SK-N-SH (cell line): ENCODE measurements at regions not wholly inside any gene's neighbourhood (a gene's known extent, or its start where the extent isn't known, plus 50 kb on each side); places are given as distances from the start of the nearest gene placed in this dataset.

Experiments used
- CTCF ChIA-PET: fragments of 300-600, 350-600 bp; formaldehyde crosslinking; extraction: SDS; loops from one replicate; lab custom pipeline; 2021; lab: Yijun Ruan, JAX
- POLR2A ChIA-PET: fragments of 350-600 bp; sonication (Branson Sonifier 250); formaldehyde crosslinking; extraction: SDS; loops from one replicate; lab custom pipeline; 2020; ENCODE audit warnings: antibody characterized with exemption, inconsistent platforms; lab: Yijun Ruan, JAX
- DNase-seq: peaks from one replicate; pipeline ENCODE4 v3.0.0; 2012
- H2AFZ ChIP-seq: fragments of 200-600 bp; sonication (generic); 2 replicates; pipeline ENCODE4 v1.8.1; 2016; ENCODE audit warnings: antibody characterized with exemption, mild to moderate bottlenecking, low read depth
- H3F3A ChIP-seq: fragments of 200-600 bp; sonication (generic); replicated peaks from 2 replicates; pipeline ENCODE3; 2016; ENCODE audit warnings: antibody characterized with exemption, mild to moderate bottlenecking; ENCODE audit not compliant: insufficient read depth
- H3K27ac ChIP-seq, 2 experiments: fragments of 200-500 bp in 1 of 2; fragments of 200-600 bp in 1 of 2; sonication (Bioruptor generic) in 1 of 2; sonication (generic), shearing (Covaris generic) in 1 of 2; 2 replicates each; pipeline versions ENCODE4 v1.5.1 to v1.6.1; 2014 to 2016; ENCODE audit warnings: low read depth in 2 of 2, inconsistent platforms in 1 of 2, low read length in 1 of 2, mild to moderate bottlenecking in 1 of 2, mixed read lengths in 1 of 2
- H3K27me3 ChIP-seq: fragments of 200-600 bp; sonication (generic), shearing (Covaris generic); 2 replicates; pipeline ENCODE4 v1.6.1; 2016; ENCODE audit warnings: mixed run types; ENCODE audit not compliant: insufficient read depth
- H3K36me3 ChIP-seq, 2 experiments: fragments of 200-500 bp in 1 of 2; fragments of 200-600 bp in 1 of 2; sonication (Bioruptor generic) in 1 of 2; sonication (generic) in 1 of 2; replicated peaks in 1 of 2; 2 replicates each; pipeline versions ENCODE3 to v1.5.1; 2014 to 2016; ENCODE audit warnings: low read length in 1 of 2, mild to moderate bottlenecking in 1 of 2; ENCODE audit not compliant: insufficient read depth in 2 of 2, control insufficient read depth in 1 of 2
- H3K4me1 ChIP-seq, 2 experiments: fragments of 200-500 bp in 1 of 2; fragments of 200-600 bp in 1 of 2; sonication (Bioruptor generic) in 1 of 2; sonication (generic), shearing (Covaris generic) in 1 of 2; 2 replicates each; pipeline versions ENCODE4 v1.5.1 to v1.6.1; 2014 to 2016; ENCODE audit warnings: low read depth in 1 of 2, low read length in 1 of 2, mixed run types in 1 of 2; ENCODE audit not compliant: insufficient read depth in 2 of 2, control insufficient read depth in 1 of 2
- H3K4me2 ChIP-seq: fragments of 200-600 bp; sonication (generic), shearing (Covaris generic); 2 replicates; pipeline ENCODE4 v1.6.1; 2017; ENCODE audit warnings: mixed run types
- H3K4me3 ChIP-seq, 2 experiments: fragments of 200-500 bp in 1 of 2; fragments of 200-600 bp in 1 of 2; sonication (Bioruptor generic) in 1 of 2; sonication (generic), shearing (Covaris generic) in 1 of 2; 2 replicates each; pipeline versions ENCODE4 v1.5.1 to v1.8.1; 2014 to 2016; ENCODE audit warnings: low read depth in 2 of 2, inconsistent platforms in 1 of 2, low read length in 1 of 2, mild to moderate bottlenecking in 1 of 2, mixed read lengths in 1 of 2, moderate library complexity in 1 of 2
- H3K79me2 ChIP-seq: fragments of 200-600 bp; sonication (generic); 2 replicates; pipeline ENCODE4 v1.8.1; 2017; ENCODE audit warnings: mild to moderate bottlenecking; ENCODE audit not compliant: insufficient read depth
- H3K9ac ChIP-seq: fragments of 200-600 bp; sonication (generic); 2 replicates; pipeline ENCODE4 v1.6.1; 2017; ENCODE audit warnings: mixed run types
- H3K9me2 ChIP-seq: fragments of 200-600 bp; sonication (generic); 2 replicates; pipeline ENCODE4 v1.6.1; 2017; ENCODE audit warnings: mixed run types
- H3K9me3 ChIP-seq: fragments of 200-600 bp; sonication (generic); 2 replicates; pipeline ENCODE4 v1.6.1; 2017; ENCODE audit warnings: mixed run types, mild to moderate bottlenecking, moderate library complexity
- H4K20me1 ChIP-seq: fragments of 200-600 bp; sonication (generic); 2 replicates; pipeline ENCODE4 v1.6.1; 2017; ENCODE audit warnings: mild to moderate bottlenecking, mixed run types; ENCODE audit not compliant: insufficient read depth
- CTCF ChIP-seq: fragments of 200-600 bp; sonication (generic); IDR thresholded peaks from 2 replicates; pipeline ENCODE4 v1.6.1; 2017; ENCODE audit warnings: antibody characterized with exemption, mild to moderate bottlenecking, moderate library complexity
- ELF1 ChIP-seq: IDR thresholded peaks from 2 replicates; pipeline ENCODE4 v1.4.0; 2012
- EZH2phosphoT487 ChIP-seq: fragments of 200-600 bp; sonication (generic); IDR thresholded peaks from 2 replicates; pipeline ENCODE4 v1.6.1; 2017; ENCODE audit warnings: low read depth, mixed run types, mild to moderate bottlenecking, antibody characterized with exemption, moderate library complexity, borderline replicate concordance
- FOXM1 ChIP-seq: IDR thresholded peaks from 2 replicates; pipeline ENCODE4 v1.4.0; 2012; ENCODE audit warnings: low read depth, mild to moderate bottlenecking
- GABPA ChIP-seq: IDR thresholded peaks from 2 replicates; pipeline ENCODE4 v1.4.0; 2012; ENCODE audit warnings: low read depth, mild to moderate bottlenecking
- MEF2A ChIP-seq: IDR thresholded peaks from 2 replicates; pipeline ENCODE4 v1.4.0; 2012; ENCODE audit warnings: low read depth, borderline replicate concordance
- MXI1 ChIP-seq: IDR thresholded peaks from 2 replicates; pipeline ENCODE4 v1.6.1; 2012; ENCODE audit warnings: mild to moderate bottlenecking, low read depth, low read length, improper control_type of control experiment
- NFIC ChIP-seq: IDR thresholded peaks from 2 replicates; pipeline ENCODE4 v1.4.0; 2012; ENCODE audit warnings: borderline replicate concordance
- NRF1 ChIP-seq: IDR thresholded peaks from 2 replicates; pipeline ENCODE4 v1.6.1; 2012; ENCODE audit warnings: low read depth, mild to moderate bottlenecking, low read length
- PBX3 ChIP-seq: IDR thresholded peaks from 2 replicates; pipeline ENCODE4; 2012
- POLR2AphosphoS5 ChIP-seq: IDR thresholded peaks from 2 replicates; pipeline ENCODE4 v1.6.1; 2012; ENCODE audit warnings: low read depth, low read length
- RAD21 ChIP-seq: IDR thresholded peaks from 2 replicates; pipeline ENCODE4 v1.6.1; 2012; ENCODE audit warnings: mild to moderate bottlenecking, low read length
- RCOR1 ChIP-seq: fragments of 150-350 bp; IDR thresholded peaks from 2 replicates; pipeline ENCODE4 v1.6.1; 2017; ENCODE audit warnings: antibody characterized with exemption, low read length
- RFX5 ChIP-seq: IDR thresholded peaks from 2 replicates; pipeline ENCODE4 v1.6.1; 2012; ENCODE audit warnings: mild to moderate bottlenecking, improper control_type of control experiment, low read length
- SIN3A ChIP-seq: IDR thresholded peaks from 2 replicates; pipeline ENCODE4 v1.6.1; 2012; ENCODE audit warnings: low read depth, mild to moderate bottlenecking, low read length, moderate library complexity, borderline replicate concordance
- SMC3 ChIP-seq: IDR thresholded peaks from 2 replicates; pipeline ENCODE4 v1.6.1; 2012; ENCODE audit warnings: low read depth, low read length, improper control_type of control experiment
- TCF12 ChIP-seq: IDR thresholded peaks from 2 replicates; pipeline ENCODE4 v1.4.0; 2012
- TEAD4 ChIP-seq: IDR thresholded peaks from 2 replicates; pipeline ENCODE4 v1.4.0; 2012; ENCODE audit warnings: mild to moderate bottlenecking, borderline replicate concordance; ENCODE audit not compliant: insufficient read depth
- USF1 ChIP-seq: IDR thresholded peaks from 2 replicates; pipeline ENCODE4 v1.4.0; 2012; ENCODE audit warnings: low read depth, borderline replicate concordance
- USF2 ChIP-seq: fragments of 150-350 bp; IDR thresholded peaks from 2 replicates; pipeline ENCODE4 v1.6.1; 2017; ENCODE audit warnings: antibody characterized with exemption, low read length, low read depth, borderline replicate concordance
- WGBS: methylation state at CpG from one replicate; pipeline ENCODE4 v1.1.6; 2017; ENCODE audit warnings: low lambda C conversion rate; 5-methylcytosine and 5-hydroxymethylcytosine counted together

- WGBS: 52% methylated on average over 3 of the region's 3 CpGs
- no peaks in the 10 kb centered on the region for H3K27me3 ChIP-seq
- no peak overlapping the region for H2AFZ ChIP-seq
- H3K9me3 ChIP-seq: no peaks in the 10 kb centered on the region
- H3K36me3 ChIP-seq: no peaks in the 10 kb centered on the region
- H3K4me1 ChIP-seq: no peaks in the 10 kb centered on the region
- H3K79me2 ChIP-seq: no peaks in the 10 kb centered on the region
- H3K4me3 ChIP-seq: no peak overlapping the region
- no peaks in the 10 kb centered on the region for H3F3A ChIP-seq
- H3K27ac ChIP-seq: no peak overlapping the region
- no peak overlapping the region for H3K9ac ChIP-seq
- TF ChIP-seq SMC3 (no peak), RCOR1 (no peak), POLR2AphosphoS5 (no peak), CTCF (no peak), NRF1 (no peak), RFX5 (no peak), EZH2phosphoT487 (no peak), ELF1 (no peak)
- ChIA-PET POLR2A (no interaction called here), CTCF (no interaction called here)
- H4K20me1 ChIP-seq: no peaks in the 10 kb centered on the region
- H3K4me2 ChIP-seq: no peak overlapping the region
- H3K9me2 ChIP-seq: no peaks in the 10 kb centered on the region
- no peak for DNase-seq
Observed at GRCh38 chr9:106643211-106643930, 219.6 kb upstream of the ZNF462 start.

- Histone ChIP-seq H3K27me3 (no peaks in the 10 kb centered on the region), H3K36me3 (no peaks in the 10 kb centered on the region), H4K20me1 (no peaks in the 10 kb centered on the region), H3F3A (no peaks in the 10 kb centered on the region), H3K9me3 (no peaks in the 10 kb centered on the region), H2AFZ (no peak overlapping the region), H3K27ac (no peak overlapping the region), H3K9ac (no peak overlapping the region), H3K4me3 (no peak overlapping the region), H3K79me2 (no peaks in the 10 kb centered on the region), H3K4me1 (no peaks in the 10 kb centered on the region), H3K4me2 (no peak overlapping the region), H3K9me2 (no peaks in the 10 kb centered on the region)
- WGBS: 41% methylated on average over 3 of the region's 3 CpGs
- POLR2A ChIA-PET: no interaction called here
- DNase-seq: no peak
- CTCF ChIA-PET: no interaction called here
- no peak for TF ChIP-seq TCF12
- TF ChIP-seq FOXM1: no peak
- no peak for TF ChIP-seq PBX3
- no peak for TF ChIP-seq GABPA
- no peak for TF ChIP-seq RFX5
- TF ChIP-seq RCOR1: no peak
- TF ChIP-seq SIN3A: no peak
- TF ChIP-seq NRF1: no peak
- no peak for TF ChIP-seq USF2
- no peak for TF ChIP-seq NFIC
- no peak for TF ChIP-seq MEF2A
- no peak for TF ChIP-seq TEAD4
- no peak for TF ChIP-seq USF1
- no peak for TF ChIP-seq POLR2AphosphoS5
- no peak for TF ChIP-seq SMC3
- TF ChIP-seq RAD21: no peak
- no peak for TF ChIP-seq MXI1
- TF ChIP-seq, all 33 proteins: peak for 0
Observed at GRCh38 chr9:106644661-106645060, 218.3 kb upstream of the ZNF462 start.
